Osteocyte (in vitro differentiated cells): ENCODE measurements at regions not wholly inside any gene's neighbourhood (a gene's known extent, or its start where the extent isn't known, plus 50 kb on each side); places are given as distances from the start of the nearest gene placed in this dataset.
A peak's percentile ranks its signal among the peaks of the same experiment; 100 is the strongest.
"Not testable (repeated sequence)": the region's sequence is repeated elsewhere in the genome, so short reads cannot be mapped to it uniquely, and the experiment has no call there.

Experiments used
- DNase-seq: peaks from one replicate; pipeline ENCODE4 v3.0.0; 2021; ENCODE audit warnings: mixed read lengths; ENCODE audit not compliant: unreplicated experiment; ENCODE audit errors: extremely low spot score
- H3K27ac Mint-ChIP-seq: one replicate; pipeline ENCODE4 v1.8.0; 2021; ENCODE audit warnings: mild to moderate bottlenecking, mixed read lengths; ENCODE audit not compliant: unreplicated experiment
- H3K27me3 Mint-ChIP-seq: one replicate; pipeline ENCODE4 v1.8.0; 2021; ENCODE audit warnings: mixed read lengths; ENCODE audit not compliant: unreplicated experiment
- H3K36me3 Mint-ChIP-seq: one replicate; pipeline ENCODE4 v1.8.0; 2021; ENCODE audit warnings: mixed read lengths; ENCODE audit not compliant: unreplicated experiment
- H3K4me1 Mint-ChIP-seq: one replicate; pipeline ENCODE4 v1.8.0; 2021; ENCODE audit warnings: mixed read lengths; ENCODE audit not compliant: unreplicated experiment
- H3K4me3 Mint-ChIP-seq: one replicate; pipeline ENCODE4 v1.8.0; 2021; ENCODE audit warnings: mild to moderate bottlenecking, moderate library complexity, mixed read lengths; ENCODE audit not compliant: unreplicated experiment
- H3K9me3 Mint-ChIP-seq: one replicate; pipeline ENCODE4 v1.8.0; 2021; ENCODE audit warnings: mixed read lengths; ENCODE audit not compliant: unreplicated experiment
- CTCF ChIP-seq: fragments of 200-600 bp; sonication (generic); IDR thresholded peaks from 2 replicates; pipeline ENCODE4 v1.5.0; 2021; ENCODE audit warnings: antibody characterized with exemption, mild to moderate bottlenecking, moderate library complexity

GRCh38 chr13:22940090-22940710 lies 240.6 kb upstream of the SGCG start:
- DNase-seq = peak; percentile 81
- no peaks in the 10 kb centered on the region for H3K36me3 Mint-ChIP-seq
- TF ChIP-seq CTCF = no peak
- H3K27me3 Mint-ChIP-seq = no peaks in the 10 kb centered on the region
- peaks cover 4% of the 10 kb centered on the region for H3K9me3 Mint-ChIP-seq
- H3K4me3 Mint-ChIP-seq = no peak overlapping the region
- no peaks in the 10 kb centered on the region for H3K4me1 Mint-ChIP-seq
- no peak overlapping the region for H3K27ac Mint-ChIP-seq

- no peak overlapping the region for H3K27ac Mint-ChIP-seq
- TF ChIP-seq CTCF = no peak
- no peaks in the 10 kb centered on the region for H3K36me3 Mint-ChIP-seq
These were observed 240.0 kb upstream of the SGCG start for GRCh38 chr13:22940736-22941135.

GRCh38 chr13:22941495-22941894 lies 239.3 kb upstream of the SGCG start:
- H3K9me3 Mint-ChIP-seq, H3K4me1 Mint-ChIP-seq, H3K27ac Mint-ChIP-seq, H3K27me3 Mint-ChIP-seq, H3K36me3 Mint-ChIP-seq, H3K4me3 Mint-ChIP-seq, DNase-seq: not testable (repeated sequence)

More at GRCh38 chr13:22940736-22941135, 240.0 kb upstream of the SGCG start:
- H3K27me3 Mint-ChIP-seq = no peaks in the 10 kb centered on the region
- DNase-seq = peak; percentile 80
- H3K4me3 Mint-ChIP-seq = no peak overlapping the region
- peaks cover 4% of the 10 kb centered on the region for H3K9me3 Mint-ChIP-seq
- H3K4me1 Mint-ChIP-seq = no peaks in the 10 kb centered on the region

GRCh38 chr13:22942831-22943230 lies 237.9 kb upstream of the SGCG start:
- not testable (repeated sequence) for H3K4me1 Mint-ChIP-seq, H3K4me3 Mint-ChIP-seq, H3K9me3 Mint-ChIP-seq, H3K36me3 Mint-ChIP-seq, H3K27ac Mint-ChIP-seq, H3K27me3 Mint-ChIP-seq, DNase-seq

GRCh38 chr13:22944378-22944777 lies 236.4 kb upstream of the SGCG start:
- DNase-seq = no peak
- TF ChIP-seq CTCF = no peak
- Mint-ChIP-seq H3K4me1 (no peaks in the 10 kb centered on the region), H3K27ac (no peak overlapping the region), H3K27me3 (no peaks in the 10 kb centered on the region), H3K4me3 (no peak overlapping the region), H3K36me3 (no peaks in the 10 kb centered on the region), H3K9me3 (peaks cover 4% of the 10 kb centered on the region)

- Mint-ChIP-seq H3K9me3 (peaks cover 9% of the 10 kb centered on the region), H3K4me1 (no peaks in the 10 kb centered on the region), H3K4me3 (no peak overlapping the region), H3K27me3 (no peaks in the 10 kb centered on the region), H3K36me3 (no peaks in the 10 kb centered on the region), H3K27ac (no peak overlapping the region)
- peak; percentile 77 for DNase-seq
- no peak for TF ChIP-seq CTCF
These were observed 235.2 kb upstream of the SGCG start for GRCh38 chr13:22945321-22946226.
